ENCODE measurements at regions not wholly inside any gene's neighbourhood (a gene's known extent, or its start where the extent isn't known, plus 50 kb on each side); places are given as distances from the start of the nearest gene placed in this dataset.

- H3K9ac ChIP-seq (ENCODE audit: insufficient read depth, low read length, poor library complexity, severe bottlenecking) = no peak overlapping the region
- H4K20me1 ChIP-seq (ENCODE audit: insufficient read depth, low read length) = no peaks in the 10 kb centered on the region
- H3K27me3 ChIP-seq (ENCODE audit: control insufficient read depth in 2 of 2, insufficient read depth in 2 of 2, low read length in 2 of 2) = no peaks in the 10 kb centered on the region
- intact Hi-C loops (cut with micrococcal nuclease) = no loop called here
- Mint-ChIP-seq H3K27ac (no peak overlapping the region), H3K36me3 (no peaks in the 10 kb centered on the region), H3K4me3 (no peak overlapping the region), H3K27me3 (ENCODE audit: low read depth in 3 of 3) (peaks cover 0 to 5% (median 2%) of the 10 kb centered on the region in 3 donors), H3K4me1 (no peaks in the 10 kb centered on the region), H3K9me3 (peaks cover 16 to 33% (median 22%) of the 10 kb centered on the region in 7 donors)
- peaks cover 16% of the 10 kb centered on the region in 2 donors for H3K9me3 ChIP-seq (replicated peaks in 1 of 2; ENCODE audit: control insufficient read depth in 1 of 2, insufficient read depth in 1 of 2, low read length in 2 of 2)
- H3K4me2 ChIP-seq (replicated peaks; ENCODE audit: extremely low read depth, low read length, poor library complexity, severe bottlenecking) = no peak overlapping the region
- no peak overlapping the region for H3K27ac ChIP-seq (ENCODE audit: low read depth in 1 of 2, low read length in 2 of 2)
- no peak for DNase-seq
- no peaks in the 10 kb centered on the region for H3K36me3 ChIP-seq (replicated peaks in 1 of 2; ENCODE audit: control insufficient read depth in 1 of 2, insufficient read depth in 2 of 2, low read length in 2 of 2)
- H3K4me1 ChIP-seq (ENCODE audit: control insufficient read depth in 1 of 2, insufficient read depth in 2 of 2, low read length in 2 of 2) = no peaks in the 10 kb centered on the region
- no peak overlapping the region for H3K4me3 ChIP-seq (replicated peaks in 1 of 3; ENCODE audit: low read depth in 2 of 3, low read length in 3 of 3)
- TF ChIP-seq CTCF (IDR thresholded peaks at IDR 0.05) = no peak
- H3K79me2 ChIP-seq (ENCODE audit: insufficient read depth, low read length) = no peaks in the 10 kb centered on the region
- no CpG with 5 or more reads among the region's 3 CpGs for WGBS (ENCODE audit: insufficient coverage)
- no peak overlapping the region for H2AFZ ChIP-seq (ENCODE audit: insufficient read depth, low read depth, low read length, poor library complexity, severe bottlenecking)
Observed at GRCh38 chr9:4404156-4404555, 86.1 kb upstream of the SLC1A1 start.

- H3K36me3 Mint-ChIP-seq = no peaks in the 10 kb centered on the region
- no peak for DNase-seq
- Histone ChIP-seq H3K4me3 (replicated peaks in 1 of 3; ENCODE audit: low read depth in 2 of 3, low read length in 3 of 3) (no peak overlapping the region), H3K36me3 (replicated peaks in 1 of 2; ENCODE audit: control insufficient read depth in 1 of 2, insufficient read depth in 2 of 2, low read length in 2 of 2) (no peaks in the 10 kb centered on the region), H3K27ac (ENCODE audit: low read depth in 1 of 2, low read length in 2 of 2) (no peak overlapping the region), H3K4me2 (replicated peaks; ENCODE audit: extremely low read depth, low read length, poor library complexity, severe bottlenecking) (no peak overlapping the region), H3K4me1 (ENCODE audit: control insufficient read depth in 1 of 2, insufficient read depth in 2 of 2, low read length in 2 of 2) (no peaks in the 10 kb centered on the region), H3K79me2 (ENCODE audit: insufficient read depth, low read length) (no peaks in the 10 kb centered on the region), H3K9ac (ENCODE audit: insufficient read depth, low read length, poor library complexity, severe bottlenecking) (no peak overlapping the region), H2AFZ (ENCODE audit: insufficient read depth, low read depth, low read length, poor library complexity, severe bottlenecking) (no peak overlapping the region), H3K9me3 (replicated peaks in 1 of 2; ENCODE audit: control insufficient read depth in 1 of 2, insufficient read depth in 1 of 2, low read length in 2 of 2) (peaks cover 16% of the 10 kb centered on the region in 2 donors), H4K20me1 (ENCODE audit: insufficient read depth, low read length) (no peaks in the 10 kb centered on the region), H3K27me3 (ENCODE audit: control insufficient read depth in 2 of 2, insufficient read depth in 2 of 2, low read length in 2 of 2) (no peaks in the 10 kb centered on the region)
- no peak overlapping the region for H3K27ac Mint-ChIP-seq
- no peaks in the 10 kb centered on the region for H3K4me1 Mint-ChIP-seq
- TF ChIP-seq CTCF (IDR thresholded peaks at IDR 0.05) = no peak
- H3K9me3 Mint-ChIP-seq = peaks cover 16 to 32% (median 18%) of the 10 kb centered on the region in 7 donors
- peaks cover 0 to 4% (median 2%) of the 10 kb centered on the region in 3 donors for H3K27me3 Mint-ChIP-seq (ENCODE audit: low read depth in 3 of 3)
- intact Hi-C loops (cut with micrococcal nuclease) = no loop called here
- no peak overlapping the region for H3K4me3 Mint-ChIP-seq
Observed at GRCh38 chr9:4402501-4402900, 87.8 kb upstream of the SLC1A1 start.

All from CD14-positive monocyte (primary cell).